ENCODE measurements at regions not wholly inside any gene's neighbourhood (a gene's known extent, or its start where the extent isn't known, plus 50 kb on each side); places are given as distances from the start of the nearest gene placed in this dataset.
A peak's percentile ranks its signal among the peaks of the same experiment; 100 is the strongest.

- H3K4me3 ChIP-seq = no peak overlapping the region
- TF ChIP-seq, protein P1, sequence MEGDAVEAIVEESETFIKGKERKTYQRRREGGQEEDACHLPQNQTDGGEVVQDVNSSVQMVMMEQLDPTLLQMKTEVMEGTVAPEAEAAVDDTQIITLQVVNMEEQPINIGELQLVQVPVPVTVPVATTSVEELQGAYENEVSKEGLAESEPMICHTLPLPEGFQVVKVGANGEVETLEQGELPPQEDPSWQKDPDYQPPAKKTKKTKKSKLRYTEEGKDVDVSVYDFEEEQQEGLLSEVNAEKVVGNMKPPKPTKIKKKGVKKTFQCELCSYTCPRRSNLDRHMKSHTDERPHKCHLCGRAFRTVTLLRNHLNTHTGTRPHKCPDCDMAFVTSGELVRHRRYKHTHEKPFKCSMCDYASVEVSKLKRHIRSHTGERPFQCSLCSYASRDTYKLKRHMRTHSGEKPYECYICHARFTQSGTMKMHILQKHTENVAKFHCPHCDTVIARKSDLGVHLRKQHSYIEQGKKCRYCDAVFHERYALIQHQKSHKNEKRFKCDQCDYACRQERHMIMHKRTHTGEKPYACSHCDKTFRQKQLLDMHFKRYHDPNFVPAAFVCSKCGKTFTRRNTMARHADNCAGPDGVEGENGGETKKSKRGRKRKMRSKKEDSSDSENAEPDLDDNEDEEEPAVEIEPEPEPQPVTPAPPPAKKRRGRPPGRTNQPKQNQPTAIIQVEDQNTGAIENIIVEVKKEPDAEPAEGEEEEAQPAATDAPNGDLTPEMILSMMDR (IDR thresholded peaks at IDR 0.05) = no peak
- 62 to 63% methylated on average over 2 of the region's 2 CpGs for WGBS, 2 donors
- ATAC-seq (no peak), DNase-seq (no peak)
- H3K36me3 ChIP-seq = no peaks in the 10 kb centered on the region
- H3K9me3 ChIP-seq = no peaks in the 10 kb centered on the region
- intact Hi-C loops (cut with DNase I) = loop anchor here in 2 of 10 donors (5.0 to 10.0 kb wide), 2 partner anchors 100 to 103 kb away; no protein-coding TSS in a partner anchor
- H3K27me3 ChIP-seq = peaks cover 0 to 7% (median 0%) of the 10 kb centered on the region in 7 donors
- no peaks in the 10 kb centered on the region for H3K4me1 ChIP-seq
- no peak overlapping the region for H3K27ac ChIP-seq
Measured at GRCh38 chr7:34425194-34425593, 232.8 kb upstream of the NPSR1 start.

- no peak for DNase-seq
- peaks cover 0 to 4% (median 0%) of the 10 kb centered on the region in 11 donors for H3K9me3 ChIP-seq
- ATAC-seq = no peak
- peaks cover 0 to 7% (median 0%) of the 10 kb centered on the region in 7 donors for H3K27me3 ChIP-seq
- 40 to 59% methylated on average over 2 of the region's 2 CpGs for WGBS, 2 donors
- intact Hi-C loops (cut with DNase I) = loop anchor here in 2 of 10 donors (5.0 to 10.0 kb wide), 2 partner anchors 101 to 104 kb away; no protein-coding TSS in a partner anchor
- H3K27ac ChIP-seq = no peak overlapping the region
- H3K4me1 ChIP-seq = no peaks in the 10 kb centered on the region
- no peaks in the 10 kb centered on the region for H3K36me3 ChIP-seq
- TF ChIP-seq, protein P1 (IDR thresholded peaks at IDR 0.05) = no peak
- no peak overlapping the region for H3K4me3 ChIP-seq
Measured at GRCh38 chr7:34425631-34426384, 232.2 kb upstream of the NPSR1 start.

GRCh38 chr7:34430456-34430855 lies 227.6 kb upstream of the NPSR1 start:
- Histone ChIP-seq H3K4me1 (no peaks in the 10 kb centered on the region), H3K9me3 (peaks cover 0 to 20% (median 0%) of the 10 kb centered on the region in 11 donors), H3K4me3 (no peak overlapping the region), H3K27me3 (peaks cover 0 to 3% (median 0%) of the 10 kb centered on the region in 7 donors), H3K36me3 (no peaks in the 10 kb centered on the region), H3K27ac (no peak overlapping the region)
- intact Hi-C loops (cut with DNase I) = loop anchor here in 2 of 10 donors (10.0 kb wide), 1 partner anchor 106 kb away; no protein-coding TSS in a partner anchor
- 25 to 46% methylated on average over 4 of the region's 4 CpGs for WGBS, 2 donors
- TF ChIP-seq, protein P1 (IDR thresholded peaks at IDR 0.05) = peak in 7 of 9 donors; percentile 5 to 54 (median 43)
- ATAC-seq (peak in 1 of 8 donors; percentile 35), DNase-seq (peak in 1 of 2 donors; percentile 23)

DNA sequence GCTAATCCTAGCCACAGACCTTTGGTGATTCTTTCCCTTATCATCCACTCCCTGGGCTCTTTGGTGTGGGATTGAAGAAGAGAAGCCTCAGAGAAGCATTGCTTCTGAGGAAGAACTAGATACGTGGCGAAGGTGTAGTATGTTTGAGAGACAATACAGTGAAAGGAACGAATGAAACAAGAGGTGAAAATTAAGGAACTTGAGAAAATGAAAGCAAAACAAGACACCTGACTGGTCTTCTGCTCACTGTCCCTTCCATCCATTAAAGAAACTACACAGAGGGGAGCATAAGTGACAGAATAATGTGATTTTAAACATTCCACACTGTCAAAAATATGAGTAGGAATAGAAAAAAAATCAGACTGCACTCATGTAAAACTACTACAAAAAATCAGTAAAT lies 219.6 kb upstream of the NPSR1 start:
- TF ChIP-seq, protein P1 (IDR thresholded peaks at IDR 0.05) = no peak
- no peaks in the 10 kb centered on the region for H3K27me3 ChIP-seq
- ATAC-seq = no peak
- intact Hi-C loops (cut with DNase I) = loop anchor here in 2 of 10 donors (10.0 kb wide), 1 partner anchor 114 kb away; no protein-coding TSS in a partner anchor
- WGBS, 2 donors = 73 to 76% methylated on average over 3 of the region's 3 CpGs
- no peak overlapping the region for H3K4me3 ChIP-seq
- H3K36me3 ChIP-seq = no peaks in the 10 kb centered on the region
- H3K9me3 ChIP-seq = peaks cover 0 to 23% (median 0%) of the 10 kb centered on the region in 11 donors
- DNase-seq = no peak
- no peak overlapping the region for H3K27ac ChIP-seq
- H3K4me1 ChIP-seq = no peaks in the 10 kb centered on the region

All from heart right ventricle (tissue), 16 donors.